ENCODE measurements at regions not wholly inside any gene's neighbourhood (a gene's known extent, or its start where the extent isn't known, plus 50 kb on each side); places are given as distances from the start of the nearest gene placed in this dataset.

- Histone ChIP-seq H2AFZ (ENCODE audit: low read length) (no peak overlapping the region), H2BK20ac (ENCODE audit: low read length) (no peak overlapping the region), H4K8ac (ENCODE audit: extremely low read depth, insufficient read depth, low read length) (no peak overlapping the region), H3K9ac (replicated peaks in 1 of 4; ENCODE audit: extremely low read depth in 1 of 4, low read depth in 3 of 4, low read length in 3 of 4) (no peak overlapping the region), H4K20me1 (replicated peaks in 1 of 2; ENCODE audit: control insufficient read depth in 1 of 2, insufficient read depth in 2 of 2, low read length in 2 of 2) (no peaks in the 10 kb centered on the region), H3K4me2 (ENCODE audit: insufficient read depth in 1 of 2, low read depth in 2 of 2, low read length in 2 of 2) (no peak overlapping the region), H3K56ac (replicated peaks; ENCODE audit: insufficient read length, low read depth, low read length) (no peak overlapping the region), H3K18ac (ENCODE audit: extremely low read depth, low read length) (no peak overlapping the region), H3K23ac (ENCODE audit: insufficient read length) (no peak overlapping the region), H3K4ac (replicated peaks; ENCODE audit: insufficient read length, low read depth, low read length) (no peak overlapping the region), H2BK15ac (ENCODE audit: low read length) (no peak overlapping the region), H2BK120ac (replicated peaks; ENCODE audit: low read depth, low read length) (no peak overlapping the region), H3K9me3 (ENCODE audit: insufficient read depth in 2 of 2, low read depth in 1 of 2, low read length in 1 of 2) (no peaks in the 10 kb centered on the region), H2BK5ac (ENCODE audit: low read depth, low read length) (no peak overlapping the region), H3K4me1 (replicated peaks in 1 of 4; ENCODE audit: control insufficient read depth in 3 of 4, insufficient read depth in 4 of 4, low read length in 3 of 4) (no peaks in the 10 kb centered on the region), H4K91ac (replicated peaks; ENCODE audit: insufficient read length, low read length) (no peak overlapping the region), H3K27me3 (replicated peaks in 1 of 4; ENCODE audit: control insufficient read depth in 3 of 4, extremely low read depth in 1 of 4, insufficient read depth in 3 of 4, low read length in 3 of 4) (no peaks in the 10 kb centered on the region), H3K14ac (ENCODE audit: insufficient read length) (no peak overlapping the region), H3K79me2 (ENCODE audit: control insufficient read depth in 1 of 2, insufficient read depth in 2 of 2, low read length in 2 of 2) (no peaks in the 10 kb centered on the region), H3K4me3 (ENCODE audit: extremely low read depth in 1 of 4, insufficient read depth in 2 of 4, low read depth in 3 of 4, low read length in 4 of 4) (no peak overlapping the region), H2BK12ac (ENCODE audit: low read depth, low read length) (no peak overlapping the region), H3K23me2 (ENCODE audit: low read depth, low read length) (no peaks in the 10 kb centered on the region), H3K79me1 (ENCODE audit: low read depth, low read length) (no peaks in the 10 kb centered on the region), H4K5ac (ENCODE audit: insufficient read length, low read depth, low read length) (no peak overlapping the region), H2AK5ac (ENCODE audit: low read depth, low read length) (no peak overlapping the region), H3K36me3 (ENCODE audit: control insufficient read depth in 2 of 4, insufficient read depth in 4 of 4, low read length in 3 of 4) (no peaks in the 10 kb centered on the region), H3K27ac (ENCODE audit: low read depth, low read length) (no peak overlapping the region)
- no peak for DNase-seq (ENCODE audit: low read depth in 1 of 2, low spot score in 2 of 2)
- TF ChIP-seq KDM4A (IDR thresholded peaks at IDR 0.05; ENCODE audit: low read depth, low read length, severe bottlenecking) (no peak), EGR1 (IDR thresholded peaks at IDR 0.05; ENCODE audit: borderline replicate concordance, low read depth, low read length) (no peak), TCF12 (IDR thresholded peaks at IDR 0.05; ENCODE audit: low read depth, low read length) (no peak), NANOG (IDR thresholded peaks at IDR 0.05; ENCODE audit: insufficient read depth, low read depth, low read length, poor library complexity, severe bottlenecking) (no peak), EP300 (IDR thresholded peaks at IDR 0.05; ENCODE audit: borderline replicate concordance in 1 of 2, low read depth in 2 of 2, low read length in 2 of 2) (no peak), POU5F1 (IDR thresholded peaks at IDR 0.05; ENCODE audit: low read depth, low read length) (no peak), SRF (IDR thresholded peaks at IDR 0.05; ENCODE audit: low read depth, low read length) (no peak), CHD1 (IDR thresholded peaks at IDR 0.05; ENCODE audit: low read depth, low read length) (no peak), JUND (IDR thresholded peaks at IDR 0.05; ENCODE audit: low read length) (no peak), HDAC2 (IDR thresholded peaks at IDR 0.05; ENCODE audit: borderline replicate concordance in 1 of 2, low read depth in 2 of 2, low read length in 2 of 2) (no peak), SUZ12 (IDR thresholded peaks at IDR 0.05; ENCODE audit: low read length) (no peak), POLR2AphosphoS5 (IDR thresholded peaks at IDR 0.05; ENCODE audit: low read depth, low read length) (no peak), SP2 (IDR thresholded peaks at IDR 0.05; ENCODE audit: low read length) (no peak)
- WGBS, 2 experiments (ENCODE audit: extremely low coverage in 1 of 2, insufficient coverage in 1 of 2, insufficient read length in 1 of 2, insufficient replicate concordance in 2 of 2, low coverage in 1 of 2, low lambda C conversion rate in 2 of 2, missing lambda C conversion rate in 1 of 2), result 75% methylated on average over 1 of the region's 1 CpG; no CpG with 5 or more reads in 1 of the 2 experiments
- ChIA-PET CTCF (ENCODE audit: partially characterized antibody) (no interaction called here), POLR2A (ENCODE audit: partially characterized antibody) (no interaction called here)
- no peak for FAIRE-seq
Measured at GRCh38 chr6:66402873-66403272, 695.8 kb upstream of the EYS start.

Measured in H1 (cell line).